Loucy (cell line): ENCODE measurements at regions not wholly inside any gene's neighbourhood (a gene's known extent, or its start where the extent isn't known, plus 50 kb on each side); places are given as distances from the start of the nearest gene placed in this dataset.

Experiments
- H2AFZ ChIP-seq: fragments of 200-600 bp; sonication (generic); 2 replicates; pipeline ENCODE4 v1.6.0; 2016; ENCODE audit warnings: antibody characterized with exemption, mild to moderate bottlenecking, low read length, moderate library complexity
- H3F3A ChIP-seq: fragments of 200-600 bp; 2 replicates; pipeline ENCODE4 v1.6.0; 2016; ENCODE audit warnings: antibody characterized with exemption, low read depth, mild to moderate bottlenecking
- H3K27me3 ChIP-seq: fragments of 200-600 bp; sonication (generic); 2 replicates; pipeline ENCODE4 v1.6.1; 2014; ENCODE audit warnings: low read length, mild to moderate bottlenecking; ENCODE audit not compliant: insufficient read depth, poor library complexity, severe bottlenecking
- H3K36me3 ChIP-seq: fragments of 200-600 bp; sonication (generic); 2 replicates; pipeline ENCODE4 v1.6.1; 2016; ENCODE audit warnings: low read length; ENCODE audit not compliant: insufficient read depth
- H3K4me1 ChIP-seq: fragments of 200-600 bp; sonication (generic); 2 replicates; pipeline ENCODE4 v1.5.1; 2014; ENCODE audit warnings: low read length, mild to moderate bottlenecking; ENCODE audit not compliant: insufficient read depth, poor library complexity, severe bottlenecking
- H3K4me2 ChIP-seq: fragments of 200-600 bp; sonication (generic); 2 replicates; pipeline ENCODE4 v1.6.0; 2014; ENCODE audit warnings: antibody characterized with exemption, low read length, low read depth, mild to moderate bottlenecking; ENCODE audit not compliant: poor library complexity, severe bottlenecking
- H3K4me3 ChIP-seq: fragments of 200-600 bp; sonication (generic); 2 replicates; pipeline ENCODE4 v1.5.1; 2014; ENCODE audit warnings: low read length, mild to moderate bottlenecking, mixed read lengths; ENCODE audit not compliant: poor library complexity, severe bottlenecking
- H3K79me2 ChIP-seq: fragments of 200-600 bp; sonication (generic); 2 replicates; pipeline ENCODE4 v1.6.1; 2014; ENCODE audit warnings: low read length; ENCODE audit not compliant: insufficient read depth
- H3K9ac ChIP-seq: fragments of 200-600 bp; sonication (generic); 2 replicates; pipeline ENCODE4 v1.6.0; 2014; ENCODE audit warnings: mild to moderate bottlenecking, low read depth, low read length, moderate library complexity; ENCODE audit not compliant: poor library complexity, severe bottlenecking
- H3K9me2 ChIP-seq: fragments of 200-600 bp; sonication (generic); replicated peaks from 2 replicates; pipeline ENCODE4 v1.6.1; 2016; ENCODE audit warnings: low read depth, low read length, mixed read lengths
- H3K9me3 ChIP-seq: fragments of 200-600 bp; sonication (generic); 2 replicates; pipeline ENCODE4 v1.6.1; 2014; ENCODE audit warnings: mild to moderate bottlenecking, antibody characterized with exemption, low read length, low read depth; ENCODE audit not compliant: insufficient read depth
- H4K20me1 ChIP-seq: fragments of 200-600 bp; sonication (generic); 2 replicates; pipeline ENCODE4 v1.6.0; 2014; ENCODE audit warnings: antibody characterized with exemption, low read length, mild to moderate bottlenecking; ENCODE audit not compliant: insufficient read depth, poor library complexity, severe bottlenecking
- CTCF ChIP-seq: fragments of 200-600 bp; sonication (generic); conservative IDR thresholded peaks from 2 replicates; pipeline ENCODE4 v1.5.1; 2014; ENCODE audit warnings: mild to moderate bottlenecking, antibody characterized with exemption, low read length
- EZH2phosphoT487 ChIP-seq: fragments of 200-600 bp; IDR thresholded peaks from 2 replicates; pipeline ENCODE4 v1.6.1; 2018; ENCODE audit warnings: antibody characterized with exemption, mild to moderate bottlenecking, moderate library complexity, borderline replicate concordance

- H3K9ac ChIP-seq = no peak overlapping the region
- no peaks in the 10 kb centered on the region for H3K4me1 ChIP-seq
- no peak overlapping the region for H3K4me2 ChIP-seq
Measured at GRCh38 chr14:80419769-80420168, 208.5 kb upstream of the DIO2 start.

GRCh38 chr14:80419345-80419744 lies 208.0 kb upstream of the DIO2 start:
- TF ChIP-seq EZH2phosphoT487 = no peak
- TF ChIP-seq CTCF = no peak
- no peak overlapping the region for H3K9ac ChIP-seq
- no peaks in the 10 kb centered on the region for H3K36me3 ChIP-seq
- H3F3A ChIP-seq = no peaks in the 10 kb centered on the region
- 0 out of 2 replicates have a peak, but pooled peaks cover 5% of the 10 kb centered on the region for H3K9me2 ChIP-seq
- H3K4me3 ChIP-seq = no peak overlapping the region
- H2AFZ ChIP-seq = no peak overlapping the region
- H3K79me2 ChIP-seq = no peaks in the 10 kb centered on the region
- no peaks in the 10 kb centered on the region for H3K4me1 ChIP-seq
- H4K20me1 ChIP-seq = no peaks in the 10 kb centered on the region
- H3K4me2 ChIP-seq = no peak overlapping the region
- H3K27me3 ChIP-seq = no peaks in the 10 kb centered on the region
- no peaks in the 10 kb centered on the region for H3K9me3 ChIP-seq

More at GRCh38 chr14:80419769-80420168, 208.5 kb upstream of the DIO2 start:
- H3K9me3 ChIP-seq = no peaks in the 10 kb centered on the region
- H3K4me3 ChIP-seq = no peak overlapping the region
- H3K79me2 ChIP-seq = no peaks in the 10 kb centered on the region
- H3K27me3 ChIP-seq = no peaks in the 10 kb centered on the region
- H3K36me3 ChIP-seq = no peaks in the 10 kb centered on the region
- H3F3A ChIP-seq = no peaks in the 10 kb centered on the region
- H4K20me1 ChIP-seq = no peaks in the 10 kb centered on the region
- TF ChIP-seq EZH2phosphoT487 (no peak), CTCF (no peak)
- 0 out of 2 replicates have a peak, but pooled peaks cover 5% of the 10 kb centered on the region for H3K9me2 ChIP-seq
- H2AFZ ChIP-seq = no peak overlapping the region

GRCh38 chr14:80415636-80416035 lies 204.3 kb upstream of the DIO2 start:
- Histone ChIP-seq H3K36me3 (no peaks in the 10 kb centered on the region), H4K20me1 (no peaks in the 10 kb centered on the region), H3K4me3 (no peak overlapping the region), H2AFZ (no peak overlapping the region), H3K4me2 (no peak overlapping the region), H3K79me2 (no peaks in the 10 kb centered on the region), H3K9ac (no peak overlapping the region), H3K9me3 (no peaks in the 10 kb centered on the region), H3F3A (no peaks in the 10 kb centered on the region), H3K9me2 (0 out of 2 replicates have a peak, but pooled peaks cover 2% of the 10 kb centered on the region), H3K4me1 (no peaks in the 10 kb centered on the region), H3K27me3 (no peaks in the 10 kb centered on the region)
- TF ChIP-seq CTCF (no peak), EZH2phosphoT487 (no peak)
